ENCODE measurements at regions not wholly inside any gene's neighbourhood (a gene's known extent, or its start where the extent isn't known, plus 50 kb on each side); places are given as distances from the start of the nearest gene placed in this dataset.
A peak's percentile ranks its signal among the peaks of the same experiment; 100 is the strongest.

DNA sequence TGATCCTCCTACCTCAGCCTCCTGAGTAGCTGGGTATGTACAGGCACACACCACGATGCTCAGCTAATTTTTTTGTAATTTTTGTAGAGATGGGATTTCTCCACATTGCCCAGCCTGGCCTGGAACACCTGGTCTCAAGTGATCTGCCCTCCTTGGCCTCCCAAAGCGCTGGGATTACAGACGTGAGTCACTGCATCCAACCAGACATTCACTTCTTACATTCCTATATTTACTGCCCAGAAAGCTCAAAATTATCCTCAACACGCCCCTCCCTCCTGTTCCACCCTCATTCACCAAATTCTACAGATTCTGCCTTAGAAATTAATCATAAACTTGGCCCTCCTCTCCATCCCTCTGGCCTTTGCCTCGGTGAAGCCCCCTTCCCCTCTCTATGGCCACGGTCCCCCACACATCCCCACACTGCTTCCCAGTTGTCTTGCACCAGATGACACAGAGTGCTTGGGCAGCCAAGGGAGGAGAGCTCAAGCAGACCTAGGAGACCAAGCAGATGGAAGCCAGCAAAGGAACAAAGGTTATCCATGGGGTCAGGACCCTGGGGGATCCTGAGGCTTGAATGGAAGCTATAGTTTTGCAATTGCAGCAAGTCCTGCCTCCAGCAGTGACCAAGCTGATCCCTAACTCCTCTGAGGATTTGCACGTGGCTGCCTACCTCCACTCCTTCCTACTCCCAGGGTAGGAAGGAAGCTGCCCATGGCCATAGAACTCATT, 213.2 kb upstream of the FOXN3 start:
- CTCF ChIA-PET = interaction anchor here (1.0 to 1.3 kb wide), 2 partner anchors 8 to 11 kb away, joined by 4 read pairs; no protein-coding TSS in a partner anchor
- H3K9me3 Mint-ChIP-seq = peaks cover 15% of the 10 kb centered on the region
- no peak for ATAC-seq
- peaks cover 32% of the 10 kb centered on the region for H3K36me3 Mint-ChIP-seq (ENCODE audit: low read depth)
- DNase-seq = no peak
- H3K4me3 Mint-ChIP-seq = no peak overlapping the region
- intact Hi-C loops (cut with micrococcal nuclease) = no loop called here
- H3K4me1 Mint-ChIP-seq (ENCODE audit: low read depth) = peaks cover 61% of the 10 kb centered on the region
- POLR2A ChIA-PET = interaction anchor here (0.6 to 6.4 kb wide), 8 partner anchors 9 to 237 kb away, joined by 3 to 44 read pairs (median 5); no protein-coding TSS in a partner anchor
- no peaks in the 10 kb centered on the region for H3K27me3 Mint-ChIP-seq
- no peak for TF ChIP-seq CTCF (IDR thresholded peaks at IDR 0.05)
- H3K27ac Mint-ChIP-seq = peak overlapping the region; percentile 88

DNA sequence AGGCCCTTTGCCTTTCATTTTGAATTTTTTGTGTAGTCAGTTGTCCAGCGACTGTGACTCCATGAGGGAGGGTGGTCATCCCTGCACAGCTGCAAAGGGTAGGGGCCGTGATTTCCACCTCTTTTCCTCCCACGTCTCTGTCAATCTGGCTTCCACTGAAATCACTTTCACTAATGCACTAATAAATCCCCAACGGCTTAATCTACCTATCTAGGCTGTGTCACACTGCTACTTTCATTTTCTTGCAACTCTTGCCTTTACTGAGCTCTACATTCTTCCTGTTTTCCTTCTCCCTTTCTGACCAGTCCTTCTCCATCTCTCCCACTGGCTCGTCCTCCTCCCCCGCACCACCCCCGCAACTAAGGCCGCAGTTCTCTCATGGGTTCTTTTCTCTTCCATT, 212.3 kb upstream of the FOXN3 start:
- Mint-ChIP-seq H3K36me3 (ENCODE audit: low read depth) (peaks cover 34% of the 10 kb centered on the region), H3K27ac (peak overlapping the region; percentile 78), H3K9me3 (peaks cover 19% of the 10 kb centered on the region), H3K27me3 (no peaks in the 10 kb centered on the region), H3K4me3 (no peak overlapping the region), H3K4me1 (ENCODE audit: low read depth) (peaks cover 66% of the 10 kb centered on the region)
- intact Hi-C loops (cut with micrococcal nuclease) = no loop called here
- CTCF ChIA-PET = interaction anchor here (1.0 kb wide), 1 partner anchor 9 kb away, joined by 4 read pairs; no protein-coding TSS in a partner anchor
- DNase-seq (no peak), ATAC-seq (no peak)
- POLR2A ChIA-PET = interaction anchor here (0.6 to 6.4 kb wide), 6 partner anchors 8 to 238 kb away, joined by 3 to 44 read pairs (median 6); no protein-coding TSS in a partner anchor
- TF ChIP-seq CTCF (IDR thresholded peaks at IDR 0.05) = no peak

DNA sequence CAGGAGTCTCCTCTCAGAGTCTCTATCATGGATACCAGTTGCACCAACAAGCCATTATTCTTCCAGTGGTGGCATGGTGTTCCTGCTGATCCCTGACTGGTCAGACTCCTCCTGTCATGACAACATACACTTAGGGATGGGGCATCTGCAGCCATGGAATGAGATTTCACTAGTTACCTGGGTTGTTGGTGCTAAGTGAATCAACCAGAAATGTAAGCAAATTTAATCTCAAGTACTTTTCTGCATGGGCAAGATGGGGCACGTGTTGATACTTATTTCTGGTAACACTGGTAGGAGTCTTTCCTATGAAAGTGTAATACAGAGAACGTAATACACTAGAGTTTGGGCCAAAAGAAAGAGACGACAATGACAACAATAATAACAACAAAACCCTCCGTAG, 211.5 kb upstream of the FOXN3 start:
- Mint-ChIP-seq H3K9me3 (peaks cover 19% of the 10 kb centered on the region), H3K4me3 (no peak overlapping the region), H3K4me1 (ENCODE audit: low read depth) (peaks cover 66% of the 10 kb centered on the region), H3K36me3 (ENCODE audit: low read depth) (peaks cover 34% of the 10 kb centered on the region), H3K27me3 (no peaks in the 10 kb centered on the region), H3K27ac (peak overlapping the region; percentile 91)
- POLR2A ChIA-PET = interaction anchor here (1.3 to 6.4 kb wide), 2 partner anchors 9 to 12 kb away, joined by 6 to 44 read pairs; no protein-coding TSS in a partner anchor
- CTCF ChIA-PET = no interaction called here
- no peak for TF ChIP-seq CTCF (IDR thresholded peaks at IDR 0.05)
- no peak for DNase-seq
- no peak for ATAC-seq
- intact Hi-C loops (cut with micrococcal nuclease) = no loop called here

GRCh38 chr14:89626233-89626806, 209.3 kb upstream of the FOXN3 start:
- POLR2A ChIA-PET = interaction anchor here (0.7 to 6.4 kb wide), 7 partner anchors 13 to 196 kb away, joined by 3 to 44 read pairs (median 3); no protein-coding TSS in a partner anchor
- no peak for TF ChIP-seq CTCF (IDR thresholded peaks at IDR 0.05)
- intact Hi-C loops (cut with micrococcal nuclease) = no loop called here
- Mint-ChIP-seq H3K9me3 (peaks cover 19% of the 10 kb centered on the region), H3K27ac (peak overlapping the region; percentile 91), H3K27me3 (no peaks in the 10 kb centered on the region), H3K36me3 (ENCODE audit: low read depth) (peaks cover 34% of the 10 kb centered on the region), H3K4me1 (ENCODE audit: low read depth) (peaks cover 81% of the 10 kb centered on the region), H3K4me3 (no peak overlapping the region)
- ATAC-seq (peak; percentile 61), DNase-seq (peak; percentile 46)
- CTCF ChIA-PET = interaction anchor here (0.9 to 1.2 kb wide), 2 partner anchors 15 to 125 kb away, joined by 3 to 4 read pairs; no protein-coding TSS in a partner anchor

Measured in activated CD8-positive, alpha-beta T cell treated with anti-CD3 and anti-CD28 coated beads for 36 hours (primary cell).